Activated CD4-positive, alpha-beta T cell treated with anti-CD3 and anti-CD28 coated beads for 36 hours (primary cell): ENCODE measurements at regions not wholly inside any gene's neighbourhood (a gene's known extent, or its start where the extent isn't known, plus 50 kb on each side); places are given as distances from the start of the nearest gene placed in this dataset.

Experiments used
- ATAC-seq: fragments of 200-7000 bp; cut with Tn5 transposase; one replicate; pipeline ENCODE4 v1.10.0; 2021; ENCODE audit warnings: mild to moderate bottlenecking, moderate library complexity
- CTCF ChIA-PET: fragments of 350-600 bp; sonication (Branson Sonifier 250); formaldehyde crosslinking; loops from one replicate; lab custom pipeline; 2021; ENCODE audit warnings: antibody characterized with exemption; lab: Charles Lee
- POLR2A ChIA-PET: fragments of 350-600 bp; sonication (Branson Sonifier 250); formaldehyde crosslinking; loops from one replicate; lab custom pipeline; 2021; ENCODE audit warnings: antibody characterized with exemption, inconsistent platforms; lab: Charles Lee
- DNase-seq: peaks from one replicate; pipeline ENCODE4 v3.0.0-alpha.2; 2020
- H3K27ac Mint-ChIP-seq: one replicate; pipeline ENCODE4 v1.8.0; 2021; ENCODE audit warnings: mixed read lengths
- H3K27me3 Mint-ChIP-seq: one replicate; pipeline ENCODE4 v1.8.0; 2021; ENCODE audit warnings: mixed read lengths
- H3K36me3 Mint-ChIP-seq: one replicate; pipeline ENCODE4 v1.8.0; 2021; ENCODE audit warnings: low read depth, mixed read lengths
- H3K4me1 Mint-ChIP-seq: one replicate; pipeline ENCODE4 v1.8.0; 2021; ENCODE audit warnings: mixed read lengths
- H3K4me3 Mint-ChIP-seq: one replicate; pipeline ENCODE4 v1.8.0; 2021; ENCODE audit warnings: mild to moderate bottlenecking, moderate library complexity, mixed read lengths
- H3K9me3 Mint-ChIP-seq: one replicate; pipeline ENCODE4 v1.8.0; 2021; ENCODE audit warnings: low read depth, mixed read lengths
- intact Hi-C, 2 experiments: fragments of 100-400 bp; cut with DNase I in 1 of 2; cut with micrococcal nuclease in 1 of 2; formaldehyde crosslinking; loops; one replicate each; pipeline versions ENCODE4 v1.14.2 to v1.15.1; 2022 to 2024; cut with DNase I, micrococcal nuclease

DNA sequence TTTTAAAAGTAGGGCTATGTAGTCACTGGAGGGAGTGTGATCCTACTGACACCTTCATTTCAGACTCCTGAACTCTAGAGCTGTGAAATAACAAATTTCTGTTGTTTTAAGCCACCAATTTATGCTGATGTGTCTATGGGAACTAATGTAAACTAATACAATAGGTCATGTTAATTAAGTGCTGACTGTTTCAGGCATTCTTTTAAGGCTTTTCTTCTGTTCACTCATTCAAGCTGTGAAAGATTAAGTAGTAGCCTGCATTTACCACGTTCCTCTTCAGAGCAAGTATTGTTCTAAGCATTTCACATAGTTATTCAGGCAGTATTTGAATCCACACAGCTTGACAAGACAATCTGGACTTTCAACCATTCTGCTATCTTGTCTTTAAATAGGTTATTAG, 1135.0 kb downstream of the SLITRK1 start:
- DNase-seq (no peak), ATAC-seq (no peak)
- no peak overlapping the region for H3K4me3 Mint-ChIP-seq
- peaks cover 2% of the 10 kb centered on the region for H3K9me3 Mint-ChIP-seq
- no peaks in the 10 kb centered on the region for H3K36me3 Mint-ChIP-seq
- ChIA-PET CTCF (no interaction called here), POLR2A (no interaction called here)
- intact Hi-C loops: no loop called here
- H3K27me3 Mint-ChIP-seq: no peaks in the 10 kb centered on the region
- no peaks in the 10 kb centered on the region for H3K4me1 Mint-ChIP-seq
- H3K27ac Mint-ChIP-seq: no peak overlapping the region

DNA sequence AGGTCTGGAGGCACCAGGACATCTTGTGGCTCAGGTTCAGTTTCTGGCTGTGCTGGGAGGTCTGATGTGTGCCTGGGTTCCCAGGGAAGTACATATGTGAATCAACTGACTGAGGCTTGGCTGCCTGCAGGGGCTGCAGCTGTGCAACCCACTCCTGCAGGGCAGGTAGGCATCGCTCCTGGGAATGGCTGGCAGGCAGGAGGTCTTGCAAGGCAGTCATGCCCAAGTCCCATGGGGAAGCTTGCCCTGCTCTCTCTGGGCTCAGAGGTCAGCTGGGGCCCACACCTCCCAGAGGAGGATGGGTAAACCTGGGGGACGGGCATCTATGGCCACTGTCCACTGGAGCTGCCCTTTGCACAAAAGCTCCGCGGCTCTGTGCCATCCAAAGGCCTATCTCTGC, 1141.8 kb downstream of the SLITRK1 start:
- H3K9me3 Mint-ChIP-seq: peaks cover 13% of the 10 kb centered on the region
- no peaks in the 10 kb centered on the region for H3K36me3 Mint-ChIP-seq
- DNase-seq (no peak), ATAC-seq (no peak)
- no peak overlapping the region for H3K27ac Mint-ChIP-seq
- H3K4me3 Mint-ChIP-seq: no peak overlapping the region
- H3K4me1 Mint-ChIP-seq: no peaks in the 10 kb centered on the region
- intact Hi-C loops: no loop called here
- H3K27me3 Mint-ChIP-seq: no peaks in the 10 kb centered on the region
- CTCF ChIA-PET: no interaction called here
- POLR2A ChIA-PET: no interaction called here

DNA sequence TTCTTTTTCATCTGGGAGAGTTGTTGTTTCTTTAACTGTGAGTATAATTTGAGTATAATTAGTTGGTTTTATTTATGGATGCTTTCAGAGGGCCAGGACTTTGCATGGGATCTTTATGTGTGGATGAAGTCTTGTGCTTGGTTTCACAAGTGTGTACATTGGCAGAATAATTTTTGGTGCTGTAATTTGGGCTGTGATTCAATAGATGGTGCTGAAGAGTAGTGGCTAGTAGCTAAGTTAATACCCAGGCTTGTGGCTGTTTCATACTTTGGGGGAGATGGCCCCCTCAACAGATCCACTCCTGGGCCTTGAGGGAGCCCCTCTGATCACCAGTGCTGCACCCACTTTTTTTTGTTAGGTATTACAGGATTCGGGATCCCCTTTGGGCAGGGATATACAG, 1142.4 kb downstream of the SLITRK1 start:
- no peak overlapping the region for H3K27ac Mint-ChIP-seq
- DNase-seq (no peak), ATAC-seq (no peak)
- intact Hi-C loops: no loop called here
- H3K4me3 Mint-ChIP-seq: no peak overlapping the region
- H3K36me3 Mint-ChIP-seq: no peaks in the 10 kb centered on the region
- H3K9me3 Mint-ChIP-seq: peaks cover 13% of the 10 kb centered on the region
- H3K4me1 Mint-ChIP-seq: no peaks in the 10 kb centered on the region
- H3K27me3 Mint-ChIP-seq: no peaks in the 10 kb centered on the region
- CTCF ChIA-PET: no interaction called here
- POLR2A ChIA-PET: no interaction called here

DNA sequence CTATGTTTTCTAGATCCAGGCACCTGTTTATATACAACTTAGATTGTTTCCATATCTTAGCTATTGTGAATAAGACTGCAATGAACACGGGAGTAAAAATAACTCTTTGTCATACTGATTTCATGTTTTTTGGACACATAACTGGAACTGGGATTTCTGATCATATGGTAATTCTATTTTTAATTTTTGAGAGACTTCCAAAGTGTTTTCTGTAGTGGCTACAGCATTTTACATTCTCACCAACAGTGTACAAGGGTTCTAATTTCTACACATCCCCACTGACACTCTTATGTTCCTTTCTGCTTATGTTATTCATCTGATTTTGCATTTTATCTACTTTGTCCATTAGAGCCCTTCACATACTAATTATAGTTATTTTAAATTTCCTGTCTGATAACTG, 1152.9 kb downstream of the SLITRK1 start:
- ATAC-seq: no peak

DNA sequence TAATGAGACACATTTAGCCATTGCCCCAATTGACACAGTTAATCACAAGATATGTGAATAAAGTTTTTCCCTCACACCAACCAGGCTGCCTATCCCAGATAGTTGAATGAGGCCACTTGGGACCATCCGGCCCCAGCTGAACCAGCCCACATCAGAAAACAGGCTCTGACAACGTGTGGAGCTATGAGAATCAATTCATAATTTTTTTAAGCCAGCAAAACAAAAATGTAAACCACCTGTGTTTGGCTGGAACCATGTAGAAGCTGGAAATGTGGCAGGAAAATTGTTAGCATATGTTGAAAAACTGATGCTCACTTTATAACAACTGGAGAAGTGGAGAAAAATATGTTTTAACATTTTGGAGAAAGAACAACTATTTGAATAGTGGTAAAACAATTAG, 1161.3 kb downstream of the SLITRK1 start:
- intact Hi-C loops: no loop called here
- Mint-ChIP-seq H3K36me3 (no peaks in the 10 kb centered on the region), H3K4me3 (no peak overlapping the region), H3K27ac (no peak overlapping the region), H3K9me3 (no peaks in the 10 kb centered on the region), H3K27me3 (no peaks in the 10 kb centered on the region), H3K4me1 (no peaks in the 10 kb centered on the region)
- ATAC-seq (no peak), DNase-seq (no peak)
- ChIA-PET POLR2A (no interaction called here), CTCF (interaction anchor here (1.3 kb wide), 1 partner anchor 11 kb away, joined by 3 read pairs; no protein-coding TSS in a partner anchor)

More for the DNA sequence above, 1152.9 kb downstream of the SLITRK1 start:
- Mint-ChIP-seq H3K4me1 (no peaks in the 10 kb centered on the region), H3K9me3 (peaks cover 2% of the 10 kb centered on the region), H3K27ac (no peak overlapping the region), H3K36me3 (no peaks in the 10 kb centered on the region), H3K4me3 (no peak overlapping the region), H3K27me3 (no peaks in the 10 kb centered on the region)
- ChIA-PET POLR2A (interaction anchor here (0.6 kb wide), 1 partner anchor 1135 kb away, joined by 5 read pairs; no protein-coding TSS in a partner anchor), CTCF (no interaction called here)
- intact Hi-C loops: no loop called here
- DNase-seq: no peak

DNA sequence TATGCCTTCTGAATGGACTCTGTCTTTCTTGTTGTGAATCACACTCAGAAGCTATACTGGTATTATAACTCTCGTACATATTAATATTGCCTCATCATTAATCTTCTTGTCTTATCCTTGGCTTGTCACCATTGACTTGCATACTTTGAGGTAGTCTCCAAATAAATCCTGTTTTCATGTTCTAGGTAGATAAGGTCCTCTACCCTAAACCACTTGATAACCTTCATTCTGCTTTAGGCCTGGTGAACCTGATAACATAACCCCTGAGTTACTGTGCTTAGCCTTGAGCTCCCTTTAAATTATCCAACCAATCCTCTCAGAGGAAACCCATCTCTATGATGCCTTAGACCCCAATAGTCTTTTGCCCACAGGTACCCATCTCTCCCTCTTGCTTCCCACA, 1162.3 kb downstream of the SLITRK1 start:
- Mint-ChIP-seq H3K4me1 (no peaks in the 10 kb centered on the region), H3K9me3 (no peaks in the 10 kb centered on the region), H3K4me3 (no peak overlapping the region), H3K27ac (no peak overlapping the region), H3K36me3 (no peaks in the 10 kb centered on the region), H3K27me3 (no peaks in the 10 kb centered on the region)
- POLR2A ChIA-PET: no interaction called here
- DNase-seq (no peak), ATAC-seq (no peak)
- CTCF ChIA-PET: no interaction called here
- intact Hi-C loops: no loop called here

DNA sequence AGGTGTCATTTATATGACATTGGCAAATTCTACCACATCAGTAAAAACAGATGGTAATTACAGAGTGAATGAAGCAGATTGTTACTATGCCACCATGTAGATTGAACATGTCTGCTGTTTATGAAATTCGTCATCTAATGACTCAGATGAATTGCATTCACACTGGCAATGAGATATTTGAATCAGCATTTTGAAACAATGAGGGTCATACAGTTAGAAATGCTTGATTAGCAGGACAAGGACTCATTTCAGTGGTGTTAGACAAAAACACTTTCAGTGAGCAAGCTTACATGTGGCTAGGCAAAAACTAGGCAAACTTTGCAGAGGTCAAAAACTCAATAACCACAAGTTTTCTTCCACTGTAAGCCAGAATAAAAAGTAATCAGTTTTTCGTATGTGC, 1165.0 kb downstream of the SLITRK1 start:
- CTCF ChIA-PET: no interaction called here
- intact Hi-C loops: no loop called here
- Mint-ChIP-seq H3K27ac (no peak overlapping the region), H3K27me3 (no peaks in the 10 kb centered on the region), H3K4me3 (no peak overlapping the region), H3K9me3 (no peaks in the 10 kb centered on the region), H3K4me1 (no peaks in the 10 kb centered on the region), H3K36me3 (no peaks in the 10 kb centered on the region)
- POLR2A ChIA-PET: no interaction called here
- no peak for DNase-seq
- ATAC-seq: no peak

DNA sequence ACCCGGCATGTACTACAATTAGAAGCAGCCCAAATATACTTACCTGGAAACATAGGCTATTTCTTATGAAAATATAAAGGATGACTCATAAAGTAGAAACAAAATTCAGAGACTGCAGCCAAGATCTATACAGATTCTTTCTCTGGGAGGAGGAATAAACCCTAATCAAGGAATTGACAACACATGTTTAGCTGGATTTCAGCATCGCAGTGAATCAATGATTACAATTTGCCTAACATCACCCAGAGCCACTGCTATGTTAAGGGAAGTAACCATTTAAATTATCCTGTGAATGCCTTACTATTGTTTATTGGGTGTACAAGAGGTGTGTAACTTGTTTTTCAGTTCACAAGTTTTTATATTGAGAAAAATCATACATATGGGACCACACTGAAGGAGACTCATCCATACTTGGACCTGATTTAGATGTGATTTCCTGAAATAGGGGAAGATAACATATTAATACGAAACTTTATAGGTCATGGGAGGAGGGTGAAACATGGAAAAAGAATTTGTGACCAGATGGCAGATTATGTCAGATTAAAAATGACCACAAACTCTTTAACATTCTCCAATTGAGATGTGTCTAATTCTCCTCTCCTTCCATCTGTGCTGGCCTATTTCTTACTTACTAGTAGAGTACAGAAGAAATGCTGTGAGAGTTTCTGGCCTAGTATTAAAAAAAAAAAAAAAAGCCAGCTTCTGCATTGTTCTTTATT, 1168.4 kb downstream of the SLITRK1 start:
- CTCF ChIA-PET: no interaction called here
- Mint-ChIP-seq H3K27me3 (no peaks in the 10 kb centered on the region), H3K4me1 (no peaks in the 10 kb centered on the region), H3K9me3 (no peaks in the 10 kb centered on the region), H3K36me3 (no peaks in the 10 kb centered on the region), H3K4me3 (no peak overlapping the region), H3K27ac (no peak overlapping the region)
- ATAC-seq (no peak), DNase-seq (no peak)
- POLR2A ChIA-PET: no interaction called here
- intact Hi-C loops: no loop called here

DNA sequence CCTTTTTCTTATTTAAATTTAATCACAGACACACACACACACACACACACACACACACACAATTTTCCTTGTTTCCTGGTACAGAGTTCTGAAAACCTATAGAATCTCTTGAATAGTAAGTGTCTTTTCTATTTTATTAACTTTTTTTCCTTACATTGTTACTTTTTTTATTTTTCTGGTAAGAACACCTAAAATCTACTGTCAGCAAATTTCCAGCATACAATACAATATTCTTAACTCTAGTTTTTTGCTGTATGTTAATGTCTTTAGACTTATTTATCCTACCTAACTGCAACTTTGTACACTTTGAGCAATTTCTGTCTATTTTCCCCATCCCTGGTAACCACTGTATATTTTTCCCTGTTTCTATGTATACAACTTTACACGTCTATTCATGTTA, 1179.8 kb downstream of the SLITRK1 start:
- H3K4me3 Mint-ChIP-seq: no peak overlapping the region
- H3K27me3 Mint-ChIP-seq: no peaks in the 10 kb centered on the region
- H3K9me3 Mint-ChIP-seq: no peaks in the 10 kb centered on the region
- DNase-seq: no peak
- intact Hi-C loops: no loop called here
- H3K4me1 Mint-ChIP-seq: no peaks in the 10 kb centered on the region
- H3K36me3 Mint-ChIP-seq: no peaks in the 10 kb centered on the region
- ChIA-PET POLR2A (no interaction called here), CTCF (no interaction called here)
- ATAC-seq: no peak
- no peak overlapping the region for H3K27ac Mint-ChIP-seq

DNA sequence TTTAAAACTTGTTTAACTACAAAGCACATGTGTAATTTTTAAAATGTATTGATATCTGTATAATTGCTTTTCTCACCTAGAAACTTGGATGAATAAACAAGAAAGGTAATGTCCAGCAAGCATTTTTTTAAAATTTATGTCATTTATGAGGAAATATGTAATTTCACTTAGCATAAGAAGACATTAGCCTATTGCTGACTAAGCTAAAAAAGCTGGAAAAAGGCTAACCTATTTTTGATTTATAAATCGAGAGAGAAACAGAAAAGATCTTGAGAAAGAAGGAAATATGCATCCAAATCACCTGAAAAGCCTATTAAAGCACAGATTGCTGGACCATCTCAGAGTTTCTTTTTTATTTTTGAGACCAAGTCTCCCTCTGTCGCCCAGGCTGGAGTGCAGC, 1181.3 kb downstream of the SLITRK1 start:
- no peak for ATAC-seq

DNA sequence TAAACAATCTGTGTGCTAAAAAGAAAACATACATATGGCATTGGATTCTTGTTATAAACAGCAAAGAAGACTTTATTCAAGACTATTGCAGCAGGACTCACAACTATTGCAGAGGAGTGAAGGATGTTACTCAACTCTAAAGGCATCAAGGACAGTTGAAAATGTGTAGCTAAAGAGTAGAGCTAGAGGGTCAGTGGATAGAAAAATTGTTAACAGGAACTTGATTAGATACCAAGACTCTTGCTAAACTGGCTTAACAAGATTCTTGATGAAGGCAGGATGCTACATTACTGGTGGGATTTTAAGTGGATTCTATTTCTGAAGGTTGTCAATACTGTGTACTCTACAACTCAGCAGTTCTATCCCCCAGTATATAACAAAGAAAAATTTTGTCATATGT, 1183.3 kb downstream of the SLITRK1 start:
- Mint-ChIP-seq H3K36me3 (no peaks in the 10 kb centered on the region), H3K4me1 (no peaks in the 10 kb centered on the region), H3K27ac (no peak overlapping the region), H3K27me3 (no peaks in the 10 kb centered on the region), H3K4me3 (no peak overlapping the region), H3K9me3 (no peaks in the 10 kb centered on the region)
- DNase-seq (no peak), ATAC-seq (no peak)
- ChIA-PET CTCF (no interaction called here), POLR2A (no interaction called here)
- intact Hi-C loops: no loop called here

More for the DNA sequence above, 1181.3 kb downstream of the SLITRK1 start:
- POLR2A ChIA-PET: no interaction called here
- Mint-ChIP-seq H3K4me3 (no peak overlapping the region), H3K27ac (no peak overlapping the region), H3K9me3 (no peaks in the 10 kb centered on the region), H3K36me3 (no peaks in the 10 kb centered on the region), H3K27me3 (no peaks in the 10 kb centered on the region), H3K4me1 (no peaks in the 10 kb centered on the region)
- intact Hi-C loops: no loop called here
- DNase-seq: no peak
- CTCF ChIA-PET: no interaction called here

DNA sequence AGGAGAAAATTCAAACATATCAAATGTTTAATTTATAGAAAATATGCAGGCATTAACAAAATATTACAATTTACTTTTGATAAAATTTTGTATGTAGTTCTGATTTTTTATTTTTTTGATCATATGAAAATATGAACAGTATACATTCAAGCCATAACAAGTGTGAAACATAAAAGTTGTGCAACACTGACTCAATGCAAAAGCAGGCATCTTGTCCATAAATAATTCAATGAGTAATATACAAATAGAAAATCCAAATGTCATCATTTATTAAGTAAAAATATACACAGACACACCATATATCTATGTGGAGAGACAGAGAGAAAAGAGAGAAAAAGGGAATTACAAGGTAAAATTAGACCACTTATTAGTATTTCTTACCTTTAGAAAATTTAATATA, 1183.9 kb downstream of the SLITRK1 start:
- intact Hi-C loops: no loop called here
- Mint-ChIP-seq H3K27me3 (peaks cover 2% of the 10 kb centered on the region), H3K36me3 (no peaks in the 10 kb centered on the region), H3K9me3 (no peaks in the 10 kb centered on the region), H3K4me3 (no peak overlapping the region), H3K4me1 (no peaks in the 10 kb centered on the region), H3K27ac (no peak overlapping the region)
- ChIA-PET CTCF (no interaction called here), POLR2A (no interaction called here)
- no peak for DNase-seq
- ATAC-seq: no peak
